ENCODE measurements at regions not wholly inside any gene's neighbourhood (a gene's known extent, or its start where the extent isn't known, plus 50 kb on each side); places are given as distances from the start of the nearest gene placed in this dataset.

- no peak for TF ChIP-seq CTCF (IDR thresholded peaks at IDR 0.05; ENCODE audit: insufficient read depth, low read length, severe bottlenecking)
- FAIRE-seq (no peak), DNase-seq (ENCODE audit: low read depth) (no peak)
- no peaks in the 10 kb centered on the region for H3K36me3 ChIP-seq (ENCODE audit: control insufficient read depth, insufficient read depth, low read length)
- no peaks in the 10 kb centered on the region for H3K27me3 ChIP-seq (ENCODE audit: control insufficient read depth, insufficient read depth, low read length)
- H3K4me3 ChIP-seq (ENCODE audit: low read depth, low read length) = no peak overlapping the region
These were observed 67.2 kb upstream of the RCN1 start for GRCh38 chr11:32023370-32024305.

DNA sequence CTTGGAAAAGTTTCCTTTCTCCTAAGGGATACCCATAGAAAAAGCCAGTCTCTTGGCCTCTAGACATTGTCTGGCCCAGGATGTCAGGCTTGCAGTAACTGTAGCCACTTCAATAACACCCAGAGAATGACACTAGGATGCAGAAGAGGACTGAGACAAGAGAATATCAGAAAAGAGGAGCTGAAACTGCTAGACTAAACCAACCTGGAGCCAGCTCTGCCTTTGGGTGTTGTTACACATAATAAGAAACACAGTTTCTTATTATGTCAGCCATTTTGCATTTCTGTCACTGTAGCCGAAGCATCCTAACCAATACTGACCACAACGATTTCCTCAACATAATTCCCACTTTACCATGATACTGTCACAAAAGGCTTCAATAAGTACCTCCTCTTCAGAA lies 72.2 kb upstream of the RCN1 start:
- Histone ChIP-seq H3K36me3 (ENCODE audit: control insufficient read depth, insufficient read depth, low read length) (no peaks in the 10 kb centered on the region), H3K4me3 (ENCODE audit: low read depth, low read length) (no peak overlapping the region), H3K27me3 (ENCODE audit: control insufficient read depth, insufficient read depth, low read length) (no peaks in the 10 kb centered on the region)
- FAIRE-seq (no peak), DNase-seq (ENCODE audit: low read depth) (no peak)
- no peak for TF ChIP-seq CTCF (IDR thresholded peaks at IDR 0.05; ENCODE audit: insufficient read depth, low read length, severe bottlenecking)

DNA sequence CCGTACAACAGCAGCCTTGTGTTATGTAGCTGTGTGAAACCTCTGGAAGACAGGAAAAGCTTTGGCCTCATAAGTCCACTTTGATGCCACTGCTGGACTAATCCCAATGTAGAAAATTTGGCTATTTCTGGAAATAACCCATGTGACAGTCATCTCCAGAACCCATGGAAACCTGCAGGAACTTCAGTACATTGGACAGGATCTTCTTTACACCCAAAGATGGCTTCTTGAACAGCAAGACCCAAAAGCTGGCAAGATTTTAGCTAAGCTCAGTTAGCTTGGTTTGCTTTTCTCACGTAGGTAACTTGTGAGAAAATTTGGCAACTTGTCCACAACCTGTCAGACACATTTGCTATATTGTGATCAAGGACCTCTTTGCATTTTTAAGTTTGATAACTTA lies 74.8 kb upstream of the RCN1 start:
- DNase-seq (ENCODE audit: low read depth) (no peak), FAIRE-seq (no peak)
- no peak for TF ChIP-seq CTCF (IDR thresholded peaks at IDR 0.05; ENCODE audit: insufficient read depth, low read length, severe bottlenecking)
- H3K36me3 ChIP-seq (ENCODE audit: control insufficient read depth, insufficient read depth, low read length) = no peaks in the 10 kb centered on the region
- no peak overlapping the region for H3K4me3 ChIP-seq (ENCODE audit: low read depth, low read length)
- no peaks in the 10 kb centered on the region for H3K27me3 ChIP-seq (ENCODE audit: control insufficient read depth, insufficient read depth, low read length)

DNA sequence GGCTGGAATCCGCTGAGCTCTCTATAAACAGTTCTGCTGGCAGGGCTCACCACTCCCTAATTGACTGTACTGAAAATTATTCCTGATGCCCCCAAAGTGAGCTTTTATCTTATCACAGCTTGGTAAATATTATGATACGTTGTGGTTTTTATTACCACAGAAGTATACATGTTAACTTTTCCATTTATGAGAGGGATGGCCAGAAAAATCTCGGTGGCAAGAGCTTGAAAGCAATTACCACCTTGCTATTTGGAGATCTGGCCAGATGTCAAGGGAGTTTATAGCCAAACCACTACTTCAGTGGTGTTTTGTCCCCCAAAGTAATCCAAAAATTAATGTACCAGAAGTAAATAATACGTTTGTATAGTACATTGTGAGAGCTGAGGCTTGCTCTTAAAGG lies 75.4 kb upstream of the RCN1 start:
- no peak for TF ChIP-seq CTCF (IDR thresholded peaks at IDR 0.05; ENCODE audit: insufficient read depth, low read length, severe bottlenecking)
- DNase-seq (ENCODE audit: low read depth) = no peak
- Histone ChIP-seq H3K27me3 (ENCODE audit: control insufficient read depth, insufficient read depth, low read length) (no peaks in the 10 kb centered on the region), H3K4me3 (ENCODE audit: low read depth, low read length) (no peak overlapping the region), H3K36me3 (ENCODE audit: control insufficient read depth, insufficient read depth, low read length) (no peaks in the 10 kb centered on the region)
- no peak for FAIRE-seq

- TF ChIP-seq CTCF (IDR thresholded peaks at IDR 0.05; ENCODE audit: insufficient read depth, low read length, severe bottlenecking) = no peak
- DNase-seq (ENCODE audit: low read depth) = no peak
- no peak for FAIRE-seq
- no peaks in the 10 kb centered on the region for H3K36me3 ChIP-seq (ENCODE audit: control insufficient read depth, insufficient read depth, low read length)
- no peaks in the 10 kb centered on the region for H3K27me3 ChIP-seq (ENCODE audit: control insufficient read depth, insufficient read depth, low read length)
- H3K4me3 ChIP-seq (ENCODE audit: low read depth, low read length) = no peak overlapping the region
These were observed 77.3 kb upstream of the RCN1 start for GRCh38 chr11:32013603-32014002.

DNA sequence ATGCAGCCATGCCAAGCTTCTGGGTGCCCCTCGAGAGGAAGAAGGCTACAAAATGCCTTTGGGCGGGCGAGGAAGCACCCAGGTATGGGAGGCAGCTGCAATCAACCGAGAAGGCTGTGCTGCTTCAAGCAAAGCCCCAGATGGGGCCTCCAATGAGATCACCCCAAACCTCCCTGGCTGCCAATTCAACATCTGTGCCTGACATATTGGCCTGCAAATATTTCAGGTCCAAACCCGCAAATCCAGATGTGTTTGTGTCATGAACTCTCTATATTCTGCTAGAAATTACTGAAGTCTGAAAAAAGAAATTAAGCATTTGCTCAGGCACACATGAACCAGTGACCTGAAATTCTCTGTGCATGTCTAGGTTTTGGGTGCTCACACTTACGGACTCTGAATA lies 78.8 kb upstream of the RCN1 start:
- no peak overlapping the region for H3K4me3 ChIP-seq (ENCODE audit: low read depth, low read length)
- no peaks in the 10 kb centered on the region for H3K27me3 ChIP-seq (ENCODE audit: control insufficient read depth, insufficient read depth, low read length)
- no peak for TF ChIP-seq CTCF (IDR thresholded peaks at IDR 0.05; ENCODE audit: insufficient read depth, low read length, severe bottlenecking)
- DNase-seq (ENCODE audit: low read depth) (no peak), FAIRE-seq (no peak)
- no peaks in the 10 kb centered on the region for H3K36me3 ChIP-seq (ENCODE audit: control insufficient read depth, insufficient read depth, low read length)
